ENCODE measurements at regions not wholly inside any gene's neighbourhood (a gene's known extent, or its start where the extent isn't known, plus 50 kb on each side); places are given as distances from the start of the nearest gene placed in this dataset.

DNA sequence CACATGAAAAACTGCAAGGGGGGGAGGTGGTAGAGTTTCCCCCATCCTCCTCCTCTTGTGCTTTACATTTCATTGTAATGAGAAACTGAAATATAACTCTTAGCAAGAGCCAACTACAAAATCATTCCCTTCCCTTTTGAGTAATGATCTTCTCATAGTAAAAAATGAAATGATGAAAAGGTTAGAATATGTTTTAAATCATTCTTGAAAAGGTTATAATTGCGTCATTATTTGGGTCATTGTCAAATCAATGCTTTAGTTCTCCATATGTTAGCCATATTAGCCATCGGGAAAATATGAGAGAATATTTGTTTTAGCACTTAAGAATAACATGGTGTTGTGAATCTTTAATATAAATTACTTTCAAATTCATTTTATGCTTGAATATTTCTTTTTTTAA lies 1185.0 kb upstream of the CDH18 start:
- DNase-seq = no peak

DNA sequence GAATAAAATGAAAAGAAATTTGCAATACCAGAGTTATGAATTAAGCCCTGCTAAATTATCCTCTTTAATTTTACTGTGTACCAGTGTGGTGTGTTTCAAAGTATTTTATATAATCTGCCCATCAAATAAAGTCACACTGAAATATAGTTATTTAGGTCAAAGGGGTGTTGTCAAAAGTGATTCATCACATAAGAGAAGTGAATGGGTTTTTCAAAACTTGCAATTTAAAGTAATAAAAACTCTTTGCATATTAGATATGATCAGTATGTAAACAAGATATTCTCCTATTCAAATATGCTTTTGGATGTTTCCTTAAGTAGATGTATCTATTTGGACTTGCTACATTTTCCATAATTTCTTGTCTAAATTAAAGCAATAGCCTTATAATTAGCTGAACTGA lies 1183.0 kb upstream of the CDH18 start:
- DNase-seq = no peak

DNA sequence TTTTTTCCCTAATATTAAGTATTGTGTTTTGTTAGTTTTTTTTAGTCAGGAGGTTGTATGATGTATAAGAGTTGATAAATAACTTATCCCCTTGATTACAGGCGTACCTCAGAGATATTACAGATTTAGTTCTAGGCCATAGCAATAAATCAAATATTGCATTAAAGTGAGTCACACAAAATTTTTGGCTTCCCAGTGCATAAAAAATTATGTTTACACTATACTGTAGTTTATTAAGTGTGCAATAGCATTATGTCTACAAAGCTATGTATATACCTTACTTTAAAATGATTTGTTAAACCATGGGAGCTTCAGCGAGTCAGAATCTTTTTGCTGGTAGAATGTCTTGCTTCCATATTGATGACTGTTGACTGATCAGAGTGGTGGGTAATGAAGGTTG lies 1180.6 kb upstream of the CDH18 start:
- DNase-seq = no peak

DNA sequence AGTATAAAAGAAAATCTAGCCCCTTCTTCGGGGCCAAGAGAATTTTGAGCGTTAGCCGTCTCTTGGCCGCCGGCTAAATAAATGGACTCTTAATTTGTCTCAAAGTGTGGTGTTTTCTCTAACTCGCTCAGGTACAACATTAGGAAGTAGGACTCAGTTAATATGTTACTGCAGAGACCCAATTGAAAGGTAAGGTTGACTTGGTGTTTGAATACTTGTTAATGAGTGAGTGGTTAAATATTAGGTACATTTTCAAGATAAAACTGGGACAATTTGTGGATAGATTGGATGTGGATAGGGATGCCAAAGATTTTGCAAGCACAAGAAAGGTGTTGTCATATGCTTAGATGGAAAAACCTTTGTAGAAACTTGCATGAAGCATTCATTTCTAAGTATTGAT lies 1177.3 kb upstream of the CDH18 start:
- DNase-seq = no peak

DNA sequence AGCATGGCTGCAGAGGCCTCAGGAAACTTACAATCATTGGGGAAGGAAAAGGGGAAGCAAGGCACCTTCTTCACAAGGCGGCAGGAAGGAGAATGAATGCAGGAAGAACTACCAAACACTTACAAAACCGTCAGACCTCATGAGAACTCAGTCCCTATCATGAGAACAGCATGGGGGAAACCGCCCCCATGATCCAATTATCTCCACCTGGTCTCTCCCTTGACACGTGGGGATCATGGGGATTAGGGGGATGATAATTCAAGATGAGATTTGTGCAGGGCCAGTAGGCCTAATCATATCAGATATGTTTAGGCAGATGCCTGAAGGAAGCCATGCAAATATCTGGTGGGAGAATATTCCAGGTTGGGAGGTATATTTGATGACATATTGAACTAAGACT lies 1176.4 kb upstream of the CDH18 start:
- DNase-seq = no peak

DNA sequence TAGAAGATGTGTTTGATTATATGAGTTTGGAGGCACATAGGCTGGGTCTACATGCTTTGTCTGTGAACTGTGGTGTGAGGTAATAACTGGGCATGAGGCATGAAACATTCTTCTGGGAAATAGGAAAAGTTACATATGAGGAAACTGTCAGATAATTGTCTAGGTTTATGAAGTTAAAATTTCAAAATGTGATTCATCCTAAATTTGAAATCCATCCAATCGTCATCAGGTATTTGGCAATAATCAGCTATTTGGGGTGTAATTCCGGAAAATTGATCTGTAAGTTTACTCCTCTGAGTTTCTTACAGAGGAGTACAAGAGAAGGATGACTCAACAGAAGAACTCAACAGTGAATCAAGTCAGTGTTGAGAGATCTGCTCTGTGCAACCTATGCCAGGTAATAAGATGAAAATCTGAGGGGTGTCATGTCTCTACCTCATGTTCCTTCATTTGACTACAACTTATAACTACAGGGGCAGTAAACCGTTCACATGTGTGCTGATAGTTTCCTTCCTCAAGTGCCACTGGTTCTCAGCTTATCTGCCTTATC lies 1171.6 kb upstream of the CDH18 start:
- DNase-seq = no peak

DNA sequence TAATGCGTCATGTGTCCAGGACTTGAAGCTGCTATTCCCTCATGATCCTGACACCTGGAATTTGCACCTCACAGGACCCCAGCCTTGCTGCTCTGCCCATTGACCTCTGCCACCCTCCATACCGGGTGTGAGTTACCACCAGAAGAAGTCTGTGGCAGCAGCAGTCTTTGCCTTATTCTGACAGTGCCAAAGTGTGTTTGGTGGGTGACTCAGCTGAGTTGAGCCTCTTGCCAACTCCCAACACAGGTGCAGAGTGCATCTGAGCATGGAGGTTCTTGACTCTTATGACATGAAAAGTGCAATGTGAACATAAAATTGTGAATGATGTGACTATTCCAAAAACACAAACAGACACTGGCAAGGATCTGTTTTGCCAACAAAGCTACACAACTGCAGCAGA lies 1166.5 kb upstream of the CDH18 start:
- DNase-seq = no peak

DNA sequence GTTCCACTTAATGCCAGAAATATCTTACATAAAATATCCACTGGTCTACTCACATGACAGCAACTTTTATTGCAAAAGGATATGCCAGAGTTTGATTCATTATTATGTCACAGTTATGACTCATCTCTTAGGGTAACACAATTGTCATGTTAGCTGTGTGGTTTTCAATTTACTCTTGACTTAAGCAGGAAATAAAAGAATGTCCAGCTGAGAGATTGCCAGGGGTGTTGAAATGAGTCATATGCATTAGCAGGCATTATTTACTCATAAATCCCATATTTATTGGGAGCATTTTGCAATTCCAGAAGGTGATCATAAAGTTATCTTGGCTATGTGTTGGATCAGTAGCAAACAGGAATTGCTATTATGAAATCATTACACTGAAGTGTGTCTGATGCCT lies 1164.6 kb upstream of the CDH18 start:
- no peak for DNase-seq

DNA sequence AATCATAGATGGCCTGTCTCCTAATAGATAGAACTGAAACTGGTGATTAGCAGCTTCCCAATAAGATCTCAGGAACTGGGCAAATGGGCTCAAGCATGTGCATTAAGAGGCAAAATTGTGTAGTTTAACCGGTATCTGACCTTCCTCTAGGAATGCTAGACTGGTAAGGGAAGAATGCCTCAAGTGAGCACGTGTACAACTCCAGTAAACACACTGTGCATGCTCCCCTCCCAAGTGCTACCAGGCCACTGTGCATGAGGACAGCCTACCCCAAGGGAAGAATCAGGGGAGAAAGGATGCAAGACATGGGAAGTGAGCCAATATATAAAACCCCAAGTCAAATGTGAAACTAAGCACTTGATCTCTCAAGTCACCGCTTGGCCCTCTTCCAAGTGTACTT lies 1157.4 kb upstream of the CDH18 start:
- no peak for DNase-seq

DNA sequence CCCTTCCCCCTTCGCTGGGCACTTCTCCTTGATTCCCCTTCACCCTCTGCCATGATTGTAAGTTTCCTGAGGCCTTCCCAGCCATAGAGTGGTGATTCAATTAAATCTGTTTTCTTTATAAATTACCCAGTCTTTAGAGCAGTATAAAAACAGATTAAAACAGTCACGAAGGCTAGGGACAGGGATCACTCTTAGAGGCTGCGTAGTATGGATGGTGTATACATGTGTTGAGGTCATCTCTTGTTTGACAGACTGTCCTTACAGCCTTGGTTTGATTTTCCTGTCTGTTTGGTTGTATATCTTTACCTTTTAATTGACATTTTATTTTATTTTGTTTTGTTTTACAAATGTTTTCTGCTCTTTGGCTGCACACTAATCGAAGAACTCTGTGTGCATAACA lies 1155.7 kb upstream of the CDH18 start:
- DNase-seq = no peak

DNA sequence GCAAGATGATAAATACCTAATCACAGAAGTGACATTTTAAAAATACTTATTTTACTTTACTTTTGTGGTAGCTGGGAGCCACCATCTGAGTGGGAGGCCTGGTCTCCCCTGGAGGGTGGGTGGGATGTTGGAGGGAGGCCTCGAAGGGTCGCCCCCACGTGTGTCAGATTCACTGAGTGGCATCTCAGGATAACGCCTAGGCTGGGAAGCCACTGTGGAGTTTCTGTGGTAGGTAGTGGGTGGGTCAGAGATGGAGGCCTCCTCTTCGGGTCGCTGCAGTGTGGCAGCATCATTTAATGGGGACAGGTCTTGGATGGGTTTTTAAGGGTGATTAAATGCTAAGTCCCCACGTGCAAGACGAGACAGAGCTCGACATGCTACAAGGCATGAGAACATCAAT lies 1154.8 kb upstream of the CDH18 start:
- no peak for DNase-seq

DNA sequence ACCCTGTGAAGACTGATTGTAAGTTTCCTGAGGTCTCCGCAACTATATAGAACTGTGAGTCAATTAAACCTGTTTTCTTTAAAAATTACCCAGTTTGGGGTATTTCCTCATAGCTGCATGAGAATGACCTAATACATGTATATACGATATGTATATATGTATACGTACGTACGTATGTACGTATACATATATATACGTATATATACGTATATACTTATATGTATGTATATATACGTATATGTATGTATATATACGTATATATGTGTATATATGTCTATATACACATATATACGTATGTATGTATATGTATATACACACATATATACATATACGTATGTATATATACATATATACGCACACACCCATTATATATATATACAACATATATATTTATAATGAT lies 1153.0 kb upstream of the CDH18 start:
- no peak for DNase-seq

DNA sequence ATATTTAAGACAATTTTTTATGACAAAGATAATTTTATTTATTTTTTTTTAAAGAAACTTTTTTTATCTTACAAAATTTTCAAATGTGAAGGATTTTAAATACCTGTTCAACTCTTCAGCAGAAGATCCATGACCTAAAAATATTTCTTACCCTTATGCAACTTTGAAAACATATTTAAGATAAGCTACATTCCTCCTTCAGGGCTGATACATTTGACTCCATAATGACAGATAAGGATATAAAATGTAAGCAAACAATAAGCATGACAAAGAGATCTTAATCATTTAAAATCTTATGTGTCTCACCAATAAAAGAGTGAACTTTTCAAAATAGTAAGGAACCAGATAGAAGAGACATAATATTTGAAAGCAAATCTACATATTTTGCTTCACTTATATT lies 1138.2 kb upstream of the CDH18 start:
- DNase-seq = no peak

DNA sequence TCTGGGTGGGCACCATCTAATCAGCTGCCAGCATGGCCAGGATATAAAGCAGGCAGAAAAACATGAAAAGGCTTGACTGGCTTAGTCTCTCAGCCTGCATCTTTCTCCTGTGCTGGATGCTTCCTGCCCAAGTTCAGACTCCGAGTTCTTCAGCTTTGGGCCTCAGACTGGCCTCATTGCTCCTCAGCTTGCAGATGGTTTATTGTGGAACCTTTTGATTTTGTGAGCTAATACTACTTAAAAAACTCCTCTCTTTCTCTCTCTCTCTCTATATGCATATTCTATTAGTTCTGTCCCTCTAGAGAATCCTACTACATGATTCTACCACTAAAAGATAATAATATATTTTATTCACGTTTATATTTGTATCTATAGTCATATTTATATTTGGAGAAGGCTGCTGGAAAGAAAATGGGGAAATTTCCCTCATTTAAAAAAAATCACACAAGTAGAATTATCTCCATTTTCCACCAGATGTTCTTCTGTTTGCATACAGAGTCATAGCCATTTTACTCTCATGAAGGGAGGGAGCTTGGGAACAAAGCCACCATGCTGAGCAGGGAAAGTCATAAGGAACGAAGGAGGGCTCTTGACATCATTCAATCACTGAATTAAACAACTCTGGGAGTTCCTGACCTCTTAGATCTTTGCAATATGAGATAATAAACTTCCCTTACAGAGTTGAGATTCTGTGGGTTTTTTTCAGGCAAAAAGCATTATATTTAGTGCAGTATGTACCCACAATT lies 1137.4 kb upstream of the CDH18 start:
- DNase-seq = no peak

DNA sequence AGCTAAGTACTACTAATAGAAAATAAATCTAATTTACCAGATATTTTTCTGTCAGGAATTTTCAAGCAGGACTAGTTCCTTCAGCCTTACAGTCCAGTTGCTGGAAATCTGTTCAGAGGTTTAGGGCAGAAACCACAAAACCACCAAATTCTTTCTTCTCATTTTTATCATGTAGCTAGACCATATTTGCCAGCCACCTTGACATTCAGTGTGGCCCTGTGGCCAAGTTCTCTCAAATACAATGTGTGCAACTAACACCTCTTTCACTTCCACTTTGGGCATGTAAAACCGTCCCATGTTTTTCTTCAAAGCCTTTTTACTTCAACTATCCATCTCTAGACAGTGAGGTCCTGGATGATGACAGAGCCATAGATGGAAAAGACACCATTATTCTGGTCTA lies 1133.2 kb upstream of the CDH18 start:
- no peak for DNase-seq

DNA sequence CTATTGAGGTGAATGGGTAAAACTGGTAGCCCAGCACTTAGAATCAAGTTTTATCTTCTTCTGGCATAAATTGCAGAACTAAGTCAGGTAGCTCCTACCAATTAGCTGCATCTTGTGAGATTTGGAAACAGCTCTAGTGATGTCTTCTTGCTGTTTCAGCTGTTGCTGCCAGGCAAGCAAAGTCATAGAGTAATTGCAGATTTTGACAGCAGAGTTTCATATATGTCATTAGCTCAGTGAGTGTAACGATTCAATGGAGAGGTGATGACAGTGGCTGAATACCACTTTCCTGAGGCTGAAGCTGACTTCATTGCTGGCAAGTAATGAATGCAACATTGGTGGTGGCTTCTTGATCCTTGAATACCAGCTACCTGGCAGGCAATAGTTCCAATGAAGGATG lies 1109.7 kb upstream of the CDH18 start:
- DNase-seq = no peak

DNA sequence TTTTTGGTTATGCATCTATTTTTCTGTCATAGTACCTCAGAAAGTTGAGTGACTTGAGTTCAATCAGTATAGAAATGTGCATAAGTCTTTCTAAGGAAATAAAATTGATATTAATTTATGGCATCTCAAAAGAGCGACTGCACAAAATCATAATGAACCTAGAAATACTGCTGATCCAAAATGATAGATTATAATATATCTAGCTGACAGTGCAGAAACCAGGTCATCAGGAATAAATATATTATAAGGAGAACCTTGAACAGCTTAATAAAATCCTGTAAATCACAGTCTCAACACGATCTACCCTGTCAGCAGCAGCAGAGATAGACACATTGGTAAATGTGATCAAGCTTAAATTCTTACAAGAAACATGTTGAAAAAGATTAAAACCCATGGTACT lies 1106.6 kb upstream of the CDH18 start:
- DNase-seq = no peak

DNA sequence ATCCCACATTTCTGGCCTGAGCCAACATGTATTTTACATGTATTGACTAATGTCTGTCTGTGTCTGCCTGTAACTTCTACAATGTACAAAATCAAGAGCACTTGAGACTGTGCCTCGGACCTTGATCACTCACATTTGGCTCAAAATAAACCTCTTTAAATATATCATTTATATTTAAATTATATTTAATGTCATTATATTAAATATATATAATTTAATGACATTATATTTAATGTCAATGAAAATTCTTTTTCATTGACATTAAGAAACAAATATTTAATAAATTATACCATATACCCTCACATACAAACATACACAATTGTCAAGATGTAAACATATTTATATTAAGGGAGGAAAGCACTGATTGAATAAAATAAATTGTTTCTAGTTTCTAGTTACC lies 1099.8 kb upstream of the CDH18 start:
- DNase-seq = no peak

DNA sequence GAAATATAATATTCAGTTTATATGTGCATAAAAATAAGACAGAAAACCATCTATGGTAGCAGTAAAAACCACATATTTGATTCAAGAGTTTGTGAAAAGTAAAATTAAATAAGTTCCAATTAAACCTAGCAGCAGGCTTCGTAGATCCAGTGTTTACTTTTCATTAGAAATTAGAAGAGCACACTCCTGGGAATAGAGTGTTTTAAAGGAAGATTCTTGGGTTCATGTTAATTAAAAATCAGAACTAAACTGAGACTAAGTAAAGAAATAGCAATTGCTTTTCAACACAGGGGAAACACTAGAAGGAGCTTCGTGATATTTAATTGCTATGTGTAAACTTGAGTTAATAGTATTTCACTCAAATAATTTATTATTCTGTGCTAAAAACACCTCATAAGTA lies 1097.8 kb upstream of the CDH18 start:
- no peak for DNase-seq

DNA sequence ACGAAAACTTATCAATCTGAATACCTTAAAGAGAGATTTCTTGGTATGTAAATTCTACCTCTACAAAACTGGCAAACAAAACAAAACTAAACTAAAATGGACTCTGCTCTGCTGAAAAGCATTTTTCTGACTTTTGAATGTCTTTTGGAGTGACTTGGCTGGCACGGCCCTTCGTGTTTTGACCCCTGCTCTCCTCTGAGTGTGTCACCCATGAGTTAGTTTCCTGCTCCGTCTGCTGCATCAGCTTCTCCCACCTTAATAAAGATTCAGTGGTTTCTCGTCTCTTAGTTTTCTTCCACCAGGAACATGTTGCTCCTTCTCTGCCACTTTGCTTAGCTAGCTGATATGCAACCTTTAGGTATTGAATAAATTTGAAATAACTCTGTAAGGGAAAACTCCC lies 1084.0 kb upstream of the CDH18 start:
- no peak for DNase-seq

DNA sequence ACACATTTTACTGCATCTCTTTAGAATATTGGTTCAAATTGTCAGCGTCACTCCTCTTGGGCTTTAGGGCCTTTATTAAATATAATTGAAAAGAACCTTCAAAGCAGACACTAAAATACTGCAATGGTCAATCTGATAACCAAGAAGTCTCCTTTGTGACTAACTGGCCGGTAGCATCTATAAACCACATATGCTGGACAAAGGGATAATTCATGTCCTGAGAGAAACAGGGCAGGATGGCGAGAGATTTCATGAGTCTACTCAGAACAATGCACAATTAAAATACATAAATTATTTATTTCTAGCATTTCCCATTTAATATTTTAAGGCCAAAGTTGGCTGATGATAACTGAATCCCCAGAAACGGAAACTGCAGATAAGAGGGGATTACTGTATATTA lies 1083.4 kb upstream of the CDH18 start:
- no peak for DNase-seq

DNA sequence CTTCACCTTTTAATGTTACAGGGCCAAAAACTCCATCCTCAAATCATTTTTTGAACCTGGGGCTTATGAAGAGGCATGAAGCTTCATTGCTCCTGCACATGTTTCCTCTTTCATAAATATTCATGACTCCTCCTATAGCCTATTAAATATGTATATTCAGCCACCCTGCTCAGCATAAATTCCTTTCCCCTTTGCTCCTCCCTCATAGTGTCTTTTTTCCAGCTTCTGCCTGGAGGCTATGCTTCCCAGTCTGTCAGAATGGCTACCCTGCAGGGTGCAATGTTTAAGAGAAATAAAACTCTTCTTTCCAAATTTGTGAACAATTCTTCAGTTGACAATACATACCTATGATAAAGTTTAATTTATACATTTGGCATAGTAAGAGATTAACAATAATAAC lies 1082.9 kb upstream of the CDH18 start:
- no peak for DNase-seq

DNA sequence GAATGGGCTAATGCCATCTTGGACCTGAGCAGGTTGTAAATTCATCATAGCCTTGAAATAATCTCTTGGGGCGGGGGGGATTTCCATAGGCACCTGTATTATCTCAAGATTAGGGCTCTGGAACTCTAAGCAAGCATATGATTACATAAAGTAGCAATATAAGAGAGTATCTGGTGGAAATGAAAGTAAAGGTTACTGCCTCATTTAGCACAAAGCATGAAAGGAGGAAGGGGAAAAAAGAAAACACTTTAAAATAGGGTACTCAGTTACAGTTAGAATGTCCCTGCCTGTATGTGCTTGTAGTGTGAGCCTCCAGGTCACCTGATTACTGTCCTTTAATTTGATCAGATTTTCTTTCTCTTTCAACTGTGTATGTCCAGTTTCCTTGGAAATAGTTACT lies 1079.7 kb upstream of the CDH18 start:
- DNase-seq = no peak

DNA sequence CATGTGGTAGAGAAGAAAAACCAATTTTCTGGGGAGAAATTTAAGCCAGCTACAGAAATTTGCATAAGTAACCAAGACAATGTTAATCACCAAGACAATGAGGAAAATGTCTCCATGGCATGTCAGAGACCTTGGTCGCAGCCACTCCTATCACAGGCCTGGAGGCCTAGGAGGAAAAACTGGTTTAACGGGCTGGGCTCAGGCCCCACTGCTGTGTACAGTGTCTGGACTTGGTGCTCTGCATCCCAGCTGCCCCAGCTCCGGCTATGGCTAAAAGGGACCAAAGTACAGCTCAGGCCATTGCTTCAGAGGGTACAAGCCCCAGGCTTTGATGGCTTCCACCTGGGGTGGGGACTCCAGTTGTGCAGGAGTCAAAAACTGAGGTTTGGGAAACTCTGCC lies 1075.1 kb upstream of the CDH18 start:
- DNase-seq = no peak

DNA sequence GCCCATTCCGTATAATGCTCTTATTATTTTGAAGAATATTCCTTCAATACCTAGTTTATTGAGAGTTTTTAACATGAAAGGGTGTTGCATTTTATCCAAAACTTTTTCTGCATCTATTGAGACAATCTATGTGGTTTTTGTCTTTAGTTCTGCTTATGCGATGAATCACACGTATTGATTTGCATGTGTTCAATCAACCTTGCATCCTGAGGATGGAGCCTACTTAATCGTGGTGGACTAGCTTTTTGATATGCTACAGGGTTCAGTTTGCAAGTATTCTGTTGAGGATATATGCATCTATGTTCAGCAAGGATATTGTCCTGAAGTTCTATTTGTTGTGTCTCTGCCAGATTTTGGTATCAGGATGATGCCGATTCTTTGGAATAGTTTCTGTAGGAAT lies 1070.3 kb upstream of the CDH18 start:
- no peak for DNase-seq
